GM13976 (cell line): ENCODE measurements at regions not wholly inside any gene's neighbourhood (a gene's known extent, or its start where the extent isn't known, plus 50 kb on each side); places are given as distances from the start of the nearest gene placed in this dataset.
A peak's percentile ranks its signal among the peaks of the same experiment; 100 is the strongest.

Source experiments
- DNase-seq: peaks from one replicate; pipeline ENCODE4 v3.0.0; 2012; ENCODE audit warnings: low spot score
- CTCF ChIP-seq: IDR thresholded peaks from 2 replicates; pipeline ENCODE4 v1.5.1; 2012; ENCODE audit warnings: borderline replicate concordance, mild to moderate bottlenecking; ENCODE audit not compliant: insufficient read depth; ENCODE audit errors: extremely low read depth, missing control alignments, control extremely low read depth
- in situ Hi-C: fragments of 300-500 bp; cut with MboI; formaldehyde crosslinking; loops from one replicate; pipeline ENCODE4 v1.12.0; 2022; ENCODE audit warnings: low sequenced_read_pairs, mixed read lengths, inconsistent platforms; ENCODE audit not compliant: unreplicated experiment

- DNase-seq, result no peak
- no peak for TF ChIP-seq CTCF
- in situ Hi-C loops, result no loop called here
Measured at GRCh38 chr21:43360441-43361126, 66.3 kb downstream of the SIK1 start.

DNA sequence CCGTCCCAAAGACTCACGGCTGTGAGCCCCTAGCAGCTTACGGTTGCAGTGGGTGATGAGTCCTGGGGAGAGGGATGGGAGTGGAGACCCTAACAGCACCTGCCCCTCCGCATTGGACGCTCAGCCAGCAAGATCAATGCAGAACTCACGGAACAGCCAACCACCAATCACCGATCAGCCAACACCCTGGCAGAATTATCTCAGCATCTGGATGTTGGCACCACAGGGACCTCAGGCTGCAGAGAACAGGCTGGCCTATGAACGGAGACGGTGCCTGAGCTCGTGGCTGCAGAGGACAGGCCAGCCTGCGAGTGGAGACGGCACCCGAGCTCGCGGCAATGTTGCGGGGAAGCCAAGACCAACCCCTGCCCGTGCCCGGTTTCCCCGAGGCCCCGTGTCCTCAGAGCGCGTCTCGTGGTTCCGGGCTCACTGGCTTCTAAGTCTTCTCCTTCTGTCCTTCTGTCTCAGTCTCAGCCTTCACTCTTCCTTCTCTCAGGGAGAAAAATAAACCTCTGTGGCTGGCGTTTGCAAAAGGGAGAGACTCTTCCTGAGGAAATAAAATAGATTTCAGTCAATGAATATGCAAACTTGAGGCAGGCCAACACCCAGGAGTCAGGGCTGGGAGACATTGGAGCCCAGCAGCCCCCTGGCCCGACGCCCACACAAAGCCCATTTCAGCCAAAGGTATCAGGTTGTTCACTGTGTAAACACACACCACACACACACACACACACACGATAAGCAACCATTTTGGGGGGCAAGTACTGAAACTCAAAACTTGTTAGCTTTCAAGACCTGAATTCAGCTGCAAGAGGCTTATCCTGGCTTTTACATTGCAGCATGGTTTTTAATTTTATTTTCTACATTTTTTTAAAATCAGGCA, 67.8 kb downstream of the SIK1 start:
- DNase-seq, result no peak
- in situ Hi-C loops, result no loop called here
- no peak for TF ChIP-seq CTCF

DNA sequence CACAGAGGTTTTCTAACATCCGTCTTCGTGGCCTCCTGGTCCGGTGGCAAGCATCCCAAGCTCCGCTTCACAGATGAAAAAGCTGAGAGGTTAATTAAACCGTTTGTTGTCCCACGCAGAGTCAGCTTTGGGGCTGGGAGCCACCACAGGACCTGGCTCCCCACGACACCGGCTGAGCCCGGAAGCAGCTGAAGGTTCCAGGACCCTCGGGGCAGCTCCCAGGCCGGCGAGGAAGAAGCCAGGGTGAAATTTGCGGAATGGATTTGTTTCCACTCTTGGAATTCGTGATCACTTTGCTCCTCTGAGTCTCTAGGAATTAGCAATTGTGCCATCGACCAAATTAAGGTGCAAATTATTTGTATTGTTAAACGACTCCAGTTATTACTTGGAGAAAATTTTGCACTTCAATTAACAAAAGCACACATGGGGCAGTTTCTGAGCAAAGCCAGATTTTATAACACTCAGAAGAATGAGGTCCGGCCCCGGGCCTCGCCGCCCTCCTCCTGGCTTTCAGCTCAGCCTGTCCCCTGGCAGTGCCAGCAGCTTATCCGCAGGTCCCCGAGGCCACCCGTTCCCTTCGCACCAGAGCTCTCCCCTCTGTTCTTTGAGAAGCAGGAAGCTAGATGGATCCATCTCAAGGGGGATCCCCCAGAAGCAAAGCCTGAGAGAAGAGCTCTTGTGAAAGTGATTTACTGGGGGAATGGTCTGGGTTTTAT, 69.1 kb downstream of the SIK1 start:
- TF ChIP-seq CTCF, result no peak
- in situ Hi-C loops, result no loop called here
- no peak for DNase-seq

GRCh38 chr21:43355925-43356289, 71.0 kb downstream of the SIK1 start:
- in situ Hi-C loops, result no loop called here
- DNase-seq, result peak; percentile 64
- TF ChIP-seq CTCF, result no peak

GRCh38 chr21:43355266-43355924, 71.5 kb downstream of the SIK1 start:
- no peak for DNase-seq
- in situ Hi-C loops, result no loop called here
- no peak for TF ChIP-seq CTCF

DNA sequence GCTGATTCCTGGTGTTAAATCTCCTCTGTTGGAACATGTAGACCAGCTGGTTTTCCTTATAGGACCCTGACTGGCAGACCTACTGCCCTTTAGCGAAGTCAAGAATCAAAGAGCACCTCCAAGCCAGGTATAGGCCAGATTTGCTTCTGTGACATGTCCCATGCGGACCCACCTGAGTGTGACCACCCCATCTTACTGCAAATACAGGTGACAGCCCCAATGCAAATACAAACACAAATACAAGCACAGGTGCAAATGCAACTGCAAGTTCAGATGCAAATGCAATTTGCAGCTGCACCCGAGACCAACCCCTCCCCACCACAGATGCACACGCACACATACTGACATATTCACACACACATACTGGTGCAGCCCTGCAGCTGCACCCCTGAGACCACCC, 72.3 kb downstream of the SIK1 start:
- no peak for TF ChIP-seq CTCF
- DNase-seq, result no peak
- in situ Hi-C loops, result no loop called here
